Choroid plexus epithelial cell (primary cell): ENCODE measurements at regions not wholly inside any gene's neighbourhood (a gene's known extent, or its start where the extent isn't known, plus 50 kb on each side); places are given as distances from the start of the nearest gene placed in this dataset.

Experiments
- DNase-seq: peaks from one replicate; pipeline ENCODE4 v3.0.0-alpha.2; 2010; ENCODE audit warnings: low read depth
- H3K4me3 ChIP-seq: 2 replicates; pipeline ENCODE4 v1.5.1; 2011; ENCODE audit warnings: low read depth, mild to moderate bottlenecking, control low read depth, low read length, moderate library complexity
- TF ChIP-seq, protein P1 (sequence below): conservative IDR thresholded peaks from 2 replicates; pipeline ENCODE4 v1.5.1; 2011; ENCODE audit warnings: low read depth, mild to moderate bottlenecking, control low read depth, inconsistent platforms, low read length, moderate library complexity

DNA sequence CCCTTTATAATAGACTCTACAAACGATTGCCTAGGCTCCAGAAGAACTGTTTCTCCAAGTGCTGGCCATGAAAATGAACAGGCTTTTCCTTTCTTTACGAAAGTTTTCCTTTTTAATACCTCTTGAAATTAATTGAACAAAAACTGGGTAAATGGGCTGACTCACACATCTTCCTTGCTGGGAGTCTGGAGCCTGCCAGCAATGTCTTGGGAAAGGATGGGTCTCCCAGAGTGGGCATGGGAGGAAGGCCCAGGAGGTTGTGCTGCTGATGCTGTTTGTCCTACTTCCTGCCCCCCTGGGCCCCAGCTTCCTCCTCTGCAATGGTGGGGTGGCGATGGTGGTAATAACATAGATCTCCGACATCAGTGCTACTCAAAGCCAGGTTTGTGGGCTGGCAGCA is 174.1 kb downstream of the RPS24 start:
- no peak for DNase-seq
- H3K4me3 ChIP-seq = no peak overlapping the region
- TF ChIP-seq, protein P1, sequence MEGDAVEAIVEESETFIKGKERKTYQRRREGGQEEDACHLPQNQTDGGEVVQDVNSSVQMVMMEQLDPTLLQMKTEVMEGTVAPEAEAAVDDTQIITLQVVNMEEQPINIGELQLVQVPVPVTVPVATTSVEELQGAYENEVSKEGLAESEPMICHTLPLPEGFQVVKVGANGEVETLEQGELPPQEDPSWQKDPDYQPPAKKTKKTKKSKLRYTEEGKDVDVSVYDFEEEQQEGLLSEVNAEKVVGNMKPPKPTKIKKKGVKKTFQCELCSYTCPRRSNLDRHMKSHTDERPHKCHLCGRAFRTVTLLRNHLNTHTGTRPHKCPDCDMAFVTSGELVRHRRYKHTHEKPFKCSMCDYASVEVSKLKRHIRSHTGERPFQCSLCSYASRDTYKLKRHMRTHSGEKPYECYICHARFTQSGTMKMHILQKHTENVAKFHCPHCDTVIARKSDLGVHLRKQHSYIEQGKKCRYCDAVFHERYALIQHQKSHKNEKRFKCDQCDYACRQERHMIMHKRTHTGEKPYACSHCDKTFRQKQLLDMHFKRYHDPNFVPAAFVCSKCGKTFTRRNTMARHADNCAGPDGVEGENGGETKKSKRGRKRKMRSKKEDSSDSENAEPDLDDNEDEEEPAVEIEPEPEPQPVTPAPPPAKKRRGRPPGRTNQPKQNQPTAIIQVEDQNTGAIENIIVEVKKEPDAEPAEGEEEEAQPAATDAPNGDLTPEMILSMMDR = no peak

DNA sequence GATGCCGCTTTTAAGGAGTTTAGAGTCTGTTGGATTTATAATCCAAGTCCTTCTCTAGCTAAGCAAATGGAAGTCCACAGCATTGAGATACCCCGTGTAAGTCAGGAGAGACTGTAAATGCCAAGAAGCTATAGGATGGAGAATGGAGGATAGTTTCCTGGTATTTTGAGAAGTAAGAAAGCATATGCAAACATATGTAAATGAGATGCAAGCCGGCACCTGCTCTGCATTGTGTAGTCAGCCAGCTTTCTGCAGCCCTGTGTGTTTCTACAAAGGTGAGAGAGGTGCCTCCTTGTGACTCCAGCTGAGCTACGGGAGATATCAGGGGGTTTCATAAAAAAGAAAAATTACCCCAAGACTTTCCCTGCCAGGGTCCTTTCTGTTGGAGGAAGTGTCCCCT is 176.3 kb downstream of the RPS24 start:
- TF ChIP-seq, protein P1 = no peak

DNA sequence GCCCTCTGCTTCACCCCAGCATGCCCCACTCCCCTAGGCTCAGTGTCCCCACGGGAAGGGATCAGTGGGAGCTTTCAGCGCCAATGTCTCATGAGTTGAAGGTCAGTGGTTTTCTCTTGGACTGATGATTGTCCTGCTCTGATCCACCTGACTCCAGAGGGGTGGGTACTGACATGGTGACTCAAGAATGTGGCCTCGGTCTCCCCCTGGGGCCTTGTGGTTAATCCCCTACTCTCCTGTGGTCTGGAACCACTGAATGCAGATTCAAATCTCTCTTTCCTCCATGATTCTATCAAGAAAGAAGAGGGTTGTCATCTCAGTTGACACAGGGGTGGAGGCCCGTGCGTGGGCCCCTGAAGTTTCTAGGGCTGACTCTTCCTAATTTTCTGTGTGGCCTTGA is 176.9 kb downstream of the RPS24 start:
- no peak overlapping the region for H3K4me3 ChIP-seq
- TF ChIP-seq, protein P1 = no peak
- DNase-seq = no peak

More for the DNA sequence above, 176.3 kb downstream of the RPS24 start:
- no peak for DNase-seq
- H3K4me3 ChIP-seq = no peak overlapping the region

DNA sequence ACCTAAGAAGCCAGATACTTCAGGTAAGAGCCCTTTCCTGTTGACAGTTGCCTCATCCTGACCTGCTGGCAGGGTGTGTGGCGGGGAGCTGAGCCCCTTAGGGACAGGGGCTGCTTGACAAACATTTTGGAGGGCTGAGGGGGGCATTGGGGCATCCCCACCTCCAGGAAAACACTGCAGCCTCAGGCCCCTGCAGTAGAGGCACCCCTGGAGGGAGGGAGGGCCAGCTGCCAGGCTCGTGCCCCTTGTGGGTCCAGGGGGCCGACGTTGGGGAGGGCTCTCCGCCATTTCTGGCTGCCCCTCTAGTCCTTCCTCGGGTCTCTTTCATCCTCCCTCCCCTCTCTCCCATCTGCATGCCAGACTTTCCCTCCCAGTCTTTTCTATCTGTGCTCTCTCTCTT is 177.3 kb downstream of the RPS24 start:
- DNase-seq = no peak
- TF ChIP-seq, protein P1 = no peak
- H3K4me3 ChIP-seq = no peak overlapping the region

DNA sequence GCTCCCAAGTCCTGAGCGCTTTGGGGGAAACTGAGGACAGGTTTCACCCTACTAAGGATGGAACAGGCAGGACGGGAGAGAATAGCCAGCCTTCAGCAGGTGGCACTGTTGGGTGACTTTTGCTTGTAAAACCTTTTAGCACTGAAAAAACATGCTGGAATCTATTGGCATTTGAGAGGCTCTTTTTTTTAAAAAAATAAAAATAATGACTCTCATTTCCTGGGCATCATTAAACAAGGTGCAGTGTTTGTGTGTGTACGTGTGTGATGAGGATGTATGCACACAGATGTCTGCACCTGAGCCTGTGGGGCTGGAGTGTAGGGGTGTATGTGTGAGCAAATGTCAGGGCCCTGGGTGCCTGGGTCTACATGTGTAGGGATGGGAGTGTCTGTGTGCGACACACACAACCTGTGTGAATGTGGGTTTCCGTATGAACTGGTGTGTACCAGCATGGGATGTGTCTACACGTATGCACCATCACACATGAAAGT is 177.9 kb downstream of the RPS24 start:
- peak; percentile 75 for DNase-seq
- TF ChIP-seq, protein P1 = peak; percentile 80
- no peak overlapping the region for H3K4me3 ChIP-seq

DNA sequence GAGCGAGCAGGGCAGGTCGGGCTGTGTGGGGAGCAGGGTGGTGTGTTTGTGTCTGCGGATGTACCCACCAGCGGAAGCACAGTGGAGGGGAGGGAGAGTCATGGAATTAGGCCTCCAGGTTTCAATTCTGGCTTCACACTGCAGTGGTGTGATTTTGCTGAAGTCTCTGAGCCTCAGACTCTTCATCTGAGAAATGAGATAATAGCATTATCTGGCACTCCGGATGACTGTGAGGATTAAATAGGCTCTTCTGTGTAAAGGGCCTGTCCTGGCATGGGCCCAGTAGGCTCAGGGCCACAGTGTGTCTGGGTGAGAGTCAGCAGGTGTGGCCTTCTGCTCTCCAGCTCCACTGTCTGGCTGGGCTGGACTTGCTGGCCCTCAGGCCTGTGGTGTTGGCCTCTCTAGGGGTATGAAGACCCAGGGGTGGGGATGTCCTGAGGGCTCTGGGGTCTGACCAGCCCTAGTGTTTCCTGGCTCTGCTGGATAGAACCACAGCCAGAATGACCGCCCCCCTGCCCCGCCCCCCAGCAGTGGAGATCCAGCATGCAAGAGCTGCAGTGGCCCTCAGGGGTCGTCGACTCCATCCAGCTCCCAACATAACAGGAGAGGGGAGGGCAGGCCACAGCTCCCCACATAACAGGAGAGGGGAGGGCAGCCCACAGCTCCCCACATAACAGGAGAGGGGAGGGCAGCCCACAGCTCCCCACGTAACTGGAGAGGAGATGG is 178.6 kb downstream of the RPS24 start:
- no peak for DNase-seq
- no peak overlapping the region for H3K4me3 ChIP-seq
- TF ChIP-seq, protein P1 = no peak

DNA sequence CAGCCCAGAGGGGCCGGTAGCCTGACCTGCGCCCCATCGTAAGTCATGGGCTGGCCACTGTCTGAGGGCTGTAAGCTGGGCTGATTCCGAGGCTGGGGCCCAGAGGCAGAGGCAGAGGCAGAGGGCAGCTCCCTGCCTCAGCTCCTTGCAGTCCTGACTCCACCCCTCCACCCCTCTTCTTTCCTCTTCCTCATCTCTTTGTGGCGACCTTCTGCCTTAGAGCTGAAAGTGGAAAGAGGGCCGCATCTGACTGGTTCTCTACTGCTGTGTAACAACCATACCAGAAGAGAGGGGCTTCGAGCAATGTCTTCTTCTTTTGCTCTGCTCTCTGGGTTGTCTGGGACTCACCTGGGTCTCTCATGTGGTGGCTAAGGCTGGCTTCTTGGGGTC is 179.1 kb downstream of the RPS24 start:
- TF ChIP-seq, protein P1 = no peak
- H3K4me3 ChIP-seq = no peak overlapping the region
- DNase-seq = no peak
